ENCODE measurements at regions not wholly inside any gene's neighbourhood (a gene's known extent, or its start where the extent isn't known, plus 50 kb on each side); places are given as distances from the start of the nearest gene placed in this dataset.

DNA sequence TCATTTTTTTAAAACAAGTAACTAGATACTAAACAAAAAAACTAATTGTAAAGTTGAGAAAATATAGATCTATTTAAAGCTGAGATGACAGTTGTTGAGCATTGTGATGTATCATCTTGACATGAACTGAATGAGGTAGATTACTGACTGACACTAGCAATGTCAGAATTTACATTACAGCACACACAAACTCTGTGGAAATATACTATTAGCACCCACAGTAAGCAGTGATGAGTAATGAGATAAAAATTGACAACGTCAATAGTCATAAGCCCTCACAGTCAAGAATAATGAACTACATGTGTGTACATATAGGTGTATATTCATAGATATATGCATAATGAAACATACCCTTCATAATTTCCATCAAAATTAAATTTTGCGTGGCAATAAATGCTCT lies 368.4 kb downstream of the TFEC start:
- no peak for ATAC-seq
- Histone ChIP-seq H4K20me1 (replicated peaks; ENCODE audit: control insufficient read depth, insufficient read depth, low read length) (no peaks in the 10 kb centered on the region), H3K4me2 (ENCODE audit: insufficient read depth, low read length) (no peak overlapping the region), H3K9me3 (replicated peaks; ENCODE audit: control insufficient read depth, insufficient read depth, low read depth, low read length) (no peaks in the 10 kb centered on the region; the same call in 1 of the 2 replicates), H3K4me1 (replicated peaks in 1 of 2; ENCODE audit: control insufficient read depth in 2 of 2, insufficient read depth in 2 of 2, low read length in 2 of 2) (no peaks in the 10 kb centered on the region), H3K27ac (ENCODE audit: extremely low read depth, low read depth, low read length) (no peak overlapping the region), H3K4me3 (no peak overlapping the region), H3K79me2 (ENCODE audit: control insufficient read depth, insufficient read depth, low read length) (no peaks in the 10 kb centered on the region), H2AFZ (ENCODE audit: low read depth, low read length) (no peak overlapping the region), H3K27me3 (ENCODE audit: control insufficient read depth in 2 of 2, insufficient read depth in 2 of 2, low read length in 2 of 2) (no peaks in the 10 kb centered on the region), H3K36me3 (ENCODE audit: control insufficient read depth, insufficient read depth, low read length) (no peaks in the 10 kb centered on the region), H3K9me1 (ENCODE audit: control insufficient read depth, insufficient read depth, low read length) (no peaks in the 10 kb centered on the region), H3K9ac (ENCODE audit: insufficient read depth in 1 of 2, low read depth in 2 of 2, low read length in 2 of 2) (no peak overlapping the region)
- DNase-seq (ENCODE audit: extremely low read depth in 1 of 4, low spot score in 3 of 4): no peak
- ChIA-PET CTCF (ENCODE audit: low intra/inter-chr PET ratio) (no interaction called here), POLR2A (no interaction called here)
- intact Hi-C loops (cut with micrococcal nuclease): no loop called here
- FAIRE-seq: no peak
- BruUV-seq (replicated peaks): no TSS peak
- in situ Hi-C loops (cut with MboI): no loop called here
- 0% methylated on average over 2 of the region's 2 CpGs for WGBS (ENCODE audit: insufficient coverage, low coverage, missing lambda C conversion rate)
- TF ChIP-seq CHD4 (IDR thresholded peaks at IDR 0.05; ENCODE audit: insufficient read depth, insufficient replicate concordance, low read depth, low read length, poor library complexity, severe bottlenecking) (no peak), ZNF445 (CRISPR knock-in tag; IDR thresholded peaks at IDR 0.05; ENCODE audit: low read depth) (no peak), FOS (IDR thresholded peaks at IDR 0.05; ENCODE audit: extremely low read depth, insufficient read length) (no peak), RFX7 (CRISPR knock-in tag; IDR thresholded peaks at IDR 0.05) (no peak), PHF8 (IDR thresholded peaks at IDR 0.05; ENCODE audit: borderline replicate concordance, low read length) (no peak), ZNF165 (CRISPR knock-in tag; IDR thresholded peaks at IDR 0.05; ENCODE audit: borderline replicate concordance) (no peak), CBFB (CRISPR knock-in tag; IDR thresholded peaks at IDR 0.05) (no peak), RBFOX2 (IDR thresholded peaks at IDR 0.05; ENCODE audit: low read depth, low read length) (no peak), RREB1 (CRISPR knock-in tag; IDR thresholded peaks at IDR 0.05) (no peak)
- TF ChIP-seq, protein P1, sequence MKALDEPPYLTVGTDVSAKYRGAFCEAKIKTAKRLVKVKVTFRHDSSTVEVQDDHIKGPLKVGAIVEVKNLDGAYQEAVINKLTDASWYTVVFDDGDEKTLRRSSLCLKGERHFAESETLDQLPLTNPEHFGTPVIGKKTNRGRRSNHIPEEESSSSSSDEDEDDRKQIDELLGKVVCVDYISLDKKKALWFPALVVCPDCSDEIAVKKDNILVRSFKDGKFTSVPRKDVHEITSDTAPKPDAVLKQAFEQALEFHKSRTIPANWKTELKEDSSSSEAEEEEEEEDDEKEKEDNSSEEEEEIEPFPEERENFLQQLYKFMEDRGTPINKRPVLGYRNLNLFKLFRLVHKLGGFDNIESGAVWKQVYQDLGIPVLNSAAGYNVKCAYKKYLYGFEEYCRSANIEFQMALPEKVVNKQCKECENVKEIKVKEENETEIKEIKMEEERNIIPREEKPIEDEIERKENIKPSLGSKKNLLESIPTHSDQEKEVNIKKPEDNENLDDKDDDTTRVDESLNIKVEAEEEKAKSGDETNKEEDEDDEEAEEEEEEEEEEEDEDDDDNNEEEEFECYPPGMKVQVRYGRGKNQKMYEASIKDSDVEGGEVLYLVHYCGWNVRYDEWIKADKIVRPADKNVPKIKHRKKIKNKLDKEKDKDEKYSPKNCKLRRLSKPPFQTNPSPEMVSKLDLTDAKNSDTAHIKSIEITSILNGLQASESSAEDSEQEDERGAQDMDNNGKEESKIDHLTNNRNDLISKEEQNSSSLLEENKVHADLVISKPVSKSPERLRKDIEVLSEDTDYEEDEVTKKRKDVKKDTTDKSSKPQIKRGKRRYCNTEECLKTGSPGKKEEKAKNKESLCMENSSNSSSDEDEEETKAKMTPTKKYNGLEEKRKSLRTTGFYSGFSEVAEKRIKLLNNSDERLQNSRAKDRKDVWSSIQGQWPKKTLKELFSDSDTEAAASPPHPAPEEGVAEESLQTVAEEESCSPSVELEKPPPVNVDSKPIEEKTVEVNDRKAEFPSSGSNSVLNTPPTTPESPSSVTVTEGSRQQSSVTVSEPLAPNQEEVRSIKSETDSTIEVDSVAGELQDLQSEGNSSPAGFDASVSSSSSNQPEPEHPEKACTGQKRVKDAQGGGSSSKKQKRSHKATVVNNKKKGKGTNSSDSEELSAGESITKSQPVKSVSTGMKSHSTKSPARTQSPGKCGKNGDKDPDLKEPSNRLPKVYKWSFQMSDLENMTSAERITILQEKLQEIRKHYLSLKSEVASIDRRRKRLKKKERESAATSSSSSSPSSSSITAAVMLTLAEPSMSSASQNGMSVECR (CRISPR knock-in tag; IDR thresholded peaks at IDR 0.05): no peak
- TF ChIP-seq, protein P2, sequence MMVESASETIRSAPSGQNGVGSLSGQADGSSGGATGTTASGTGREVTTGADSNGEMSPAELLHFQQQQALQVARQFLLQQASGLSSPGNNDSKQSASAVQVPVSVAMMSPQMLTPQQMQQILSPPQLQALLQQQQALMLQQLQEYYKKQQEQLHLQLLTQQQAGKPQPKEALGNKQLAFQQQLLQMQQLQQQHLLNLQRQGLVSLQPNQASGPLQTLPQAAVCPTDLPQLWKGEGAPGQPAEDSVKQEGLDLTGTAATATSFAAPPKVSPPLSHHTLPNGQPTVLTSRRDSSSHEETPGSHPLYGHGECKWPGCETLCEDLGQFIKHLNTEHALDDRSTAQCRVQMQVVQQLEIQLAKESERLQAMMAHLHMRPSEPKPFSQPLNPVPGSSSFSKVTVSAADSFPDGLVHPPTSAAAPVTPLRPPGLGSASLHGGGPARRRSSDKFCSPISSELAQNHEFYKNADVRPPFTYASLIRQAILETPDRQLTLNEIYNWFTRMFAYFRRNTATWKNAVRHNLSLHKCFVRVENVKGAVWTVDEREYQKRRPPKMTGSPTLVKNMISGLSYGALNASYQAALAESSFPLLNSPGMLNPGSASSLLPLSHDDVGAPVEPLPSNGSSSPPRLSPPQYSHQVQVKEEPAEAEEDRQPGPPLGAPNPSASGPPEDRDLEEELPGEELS (CRISPR knock-in tag; IDR thresholded peaks at IDR 0.05; ENCODE audit: borderline replicate concordance): no peak
